A673 (cell line): ENCODE measurements at regions not wholly inside any gene's neighbourhood (a gene's known extent, or its start where the extent isn't known, plus 50 kb on each side); places are given as distances from the start of the nearest gene placed in this dataset.

ENCODE experiments used
- BruUV-seq: library from RNA; stranded (reverse); fragments of 400-500 nt; replicated peaks from 2 replicates; lab custom pipeline; 2021; lab: Mats Ljungman, UMichigan
- CTCF ChIA-PET: fragments of 300-600 bp; sonication (Branson Sonifier 250); formaldehyde crosslinking; loops from one replicate; lab custom pipeline; 2022; ENCODE audit warnings: antibody characterized with exemption; lab: Charles Lee
- POLR2A ChIA-PET: fragments of 300-600 bp; sonication (Branson Sonifier 250); formaldehyde crosslinking; loops from one replicate; lab custom pipeline; 2022; ENCODE audit warnings: antibody characterized with exemption; ENCODE audit not compliant: low non-redundant PET; lab: Charles Lee
- DNase-seq: peaks from one replicate; pipeline ENCODE4 v3.0.0-alpha.2; 2015; ENCODE audit warnings: low spot score
- H3K27ac ChIP-seq: fragments of 200-600 bp; sonication (generic); 2 replicates; pipeline ENCODE4 v1.5.1; 2016; ENCODE audit warnings: mixed run types, low read depth, mild to moderate bottlenecking, mixed read lengths, antibody characterized with exemption, low read length; ENCODE audit not compliant: poor library complexity, severe bottlenecking
- H3K27me3 ChIP-seq: fragments of 200-600 bp; sonication (generic); replicated peaks from 2 replicates; pipeline ENCODE4 v1.6.1; 2017; ENCODE audit warnings: mixed run types, low read depth, mild to moderate bottlenecking, mixed read lengths, antibody characterized with exemption, low read length; ENCODE audit not compliant: insufficient read depth, poor library complexity
- H3K36me3 ChIP-seq: fragments of 200-600 bp; sonication (generic); 2 replicates; pipeline ENCODE4 v1.6.1; 2016; ENCODE audit warnings: mixed run types, mild to moderate bottlenecking, mixed read lengths, antibody characterized with exemption, low read length; ENCODE audit not compliant: insufficient read depth, poor library complexity, severe bottlenecking
- H3K4me1 ChIP-seq: fragments of 200-600 bp; sonication (generic); 2 replicates; pipeline ENCODE4 v1.6.1; 2017; ENCODE audit warnings: mixed run types, mild to moderate bottlenecking, mixed read lengths, antibody characterized with exemption, low read length; ENCODE audit not compliant: insufficient read depth, poor library complexity, severe bottlenecking
- H3K4me3 ChIP-seq: fragments of 200-600 bp; sonication (generic); 2 replicates; pipeline ENCODE4 v1.5.1; 2016; ENCODE audit warnings: low read depth, mixed run types, mild to moderate bottlenecking, mixed read lengths, low read length; ENCODE audit not compliant: poor library complexity, severe bottlenecking
- H3K9me3 ChIP-seq: fragments of 200-600 bp; sonication (generic); 2 replicates; pipeline ENCODE4 v1.6.1; 2016; ENCODE audit warnings: mixed run types, low read depth, mild to moderate bottlenecking, mixed read lengths, antibody characterized with exemption, low read length; ENCODE audit not compliant: poor library complexity, severe bottlenecking
- EZH2 ChIP-seq: fragments of 200-600 bp; sonication (generic); IDR thresholded peaks from 2 replicates; pipeline ENCODE4 v1.6.1; 2017; ENCODE audit warnings: borderline replicate concordance, low read depth, mild to moderate bottlenecking, mixed read lengths, antibody characterized with exemption, low read length; ENCODE audit not compliant: poor library complexity, severe bottlenecking
- intact Hi-C: fragments of 100-400 bp; cut with micrococcal nuclease; formaldehyde crosslinking; loops from one replicate; pipeline ENCODE4 v1.10.0; 2022; ENCODE audit not compliant: unreplicated experiment
- TF ChIP-seq, protein P1 (sequence below): fragments of 300-800, 200-600 bp; sonication (generic); conservative IDR thresholded peaks from 2 replicates; pipeline ENCODE4 v1.5.1; 2017; ENCODE audit warnings: low read depth, mild to moderate bottlenecking, antibody characterized with exemption, low read length, moderate library complexity, mixed read lengths

DNA sequence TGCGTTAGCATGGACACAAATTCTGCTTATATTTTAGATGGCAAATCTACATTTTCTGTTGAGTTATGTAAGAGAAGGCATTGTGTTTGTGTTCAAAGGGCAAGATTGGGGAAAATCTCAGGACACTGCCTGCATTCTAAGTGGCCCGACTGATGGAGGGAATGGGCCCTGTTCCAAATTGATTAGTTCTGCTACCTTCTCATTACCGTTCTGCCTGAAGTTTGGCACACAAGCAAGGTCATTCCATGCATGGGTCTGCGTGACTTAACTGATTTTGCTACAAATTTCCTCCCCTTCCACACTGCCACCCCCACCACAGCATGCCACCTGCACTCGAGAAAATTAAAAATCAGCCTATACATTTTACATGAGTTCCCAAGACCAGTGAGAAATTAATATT, 409.9 kb downstream of the BRINP1 start:
- H3K4me3 ChIP-seq: no peak overlapping the region
- H3K27me3 ChIP-seq: no peaks in the 10 kb centered on the region
- DNase-seq: no peak
- H3K4me1 ChIP-seq: no peaks in the 10 kb centered on the region
- ChIA-PET POLR2A (no interaction called here), CTCF (no interaction called here)
- H3K36me3 ChIP-seq: no peaks in the 10 kb centered on the region
- no peaks in the 10 kb centered on the region for H3K9me3 ChIP-seq
- no peak overlapping the region for H3K27ac ChIP-seq
- no TSS peak for BruUV-seq
- no peak for TF ChIP-seq EZH2
- TF ChIP-seq, protein P1, sequence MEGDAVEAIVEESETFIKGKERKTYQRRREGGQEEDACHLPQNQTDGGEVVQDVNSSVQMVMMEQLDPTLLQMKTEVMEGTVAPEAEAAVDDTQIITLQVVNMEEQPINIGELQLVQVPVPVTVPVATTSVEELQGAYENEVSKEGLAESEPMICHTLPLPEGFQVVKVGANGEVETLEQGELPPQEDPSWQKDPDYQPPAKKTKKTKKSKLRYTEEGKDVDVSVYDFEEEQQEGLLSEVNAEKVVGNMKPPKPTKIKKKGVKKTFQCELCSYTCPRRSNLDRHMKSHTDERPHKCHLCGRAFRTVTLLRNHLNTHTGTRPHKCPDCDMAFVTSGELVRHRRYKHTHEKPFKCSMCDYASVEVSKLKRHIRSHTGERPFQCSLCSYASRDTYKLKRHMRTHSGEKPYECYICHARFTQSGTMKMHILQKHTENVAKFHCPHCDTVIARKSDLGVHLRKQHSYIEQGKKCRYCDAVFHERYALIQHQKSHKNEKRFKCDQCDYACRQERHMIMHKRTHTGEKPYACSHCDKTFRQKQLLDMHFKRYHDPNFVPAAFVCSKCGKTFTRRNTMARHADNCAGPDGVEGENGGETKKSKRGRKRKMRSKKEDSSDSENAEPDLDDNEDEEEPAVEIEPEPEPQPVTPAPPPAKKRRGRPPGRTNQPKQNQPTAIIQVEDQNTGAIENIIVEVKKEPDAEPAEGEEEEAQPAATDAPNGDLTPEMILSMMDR: no peak
- intact Hi-C loops: no loop called here

DNA sequence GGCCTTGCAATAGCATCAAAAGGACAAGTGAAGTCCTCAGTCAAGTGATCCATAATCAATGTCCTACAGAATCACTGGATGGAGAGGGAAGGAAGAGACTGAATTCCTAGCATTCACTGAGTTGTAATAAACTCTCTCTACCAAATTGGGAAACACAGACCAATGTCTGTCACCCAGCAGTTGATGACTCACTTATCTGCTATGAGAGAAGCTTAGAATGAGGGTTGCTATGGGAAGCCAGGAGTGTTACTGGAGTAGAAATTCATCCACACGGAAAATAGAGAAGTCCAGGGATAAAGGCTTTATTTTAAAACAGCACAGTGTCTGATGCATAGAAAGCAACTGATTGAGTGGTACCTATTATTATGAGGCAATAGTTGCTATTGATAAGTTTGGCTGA, 407.4 kb downstream of the BRINP1 start:
- no peak for DNase-seq
- no peaks in the 10 kb centered on the region for H3K4me1 ChIP-seq
- H3K27me3 ChIP-seq: no peaks in the 10 kb centered on the region
- TF ChIP-seq, protein P1: no peak
- TF ChIP-seq EZH2: no peak
- H3K9me3 ChIP-seq: no peaks in the 10 kb centered on the region
- ChIA-PET CTCF (no interaction called here), POLR2A (no interaction called here)
- no peak overlapping the region for H3K27ac ChIP-seq
- BruUV-seq: no TSS peak
- no peak overlapping the region for H3K4me3 ChIP-seq
- H3K36me3 ChIP-seq: no peaks in the 10 kb centered on the region
- intact Hi-C loops: no loop called here

DNA sequence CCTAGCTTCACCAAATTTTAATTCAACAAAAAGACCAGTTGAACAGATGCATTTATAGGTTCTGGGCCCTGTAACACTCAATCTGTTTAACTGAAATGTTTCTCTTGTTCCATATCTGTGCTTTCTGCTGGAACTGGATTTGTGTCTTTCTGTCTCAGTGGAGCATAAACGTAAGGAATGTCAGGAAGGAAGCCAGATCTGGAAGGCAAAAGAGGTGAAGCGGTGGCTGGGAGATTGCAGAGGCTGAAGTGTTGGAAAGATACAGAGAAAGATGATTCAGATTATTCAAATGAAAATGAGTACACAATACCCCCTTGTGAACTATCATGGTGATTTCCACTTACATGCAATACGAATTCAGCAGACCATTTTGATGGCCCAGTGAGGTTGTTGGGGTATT, 406.8 kb downstream of the BRINP1 start:
- no peaks in the 10 kb centered on the region for H3K27me3 ChIP-seq
- TF ChIP-seq, protein P1: no peak
- TF ChIP-seq EZH2: no peak
- H3K9me3 ChIP-seq: no peaks in the 10 kb centered on the region
- no peak for DNase-seq
- CTCF ChIA-PET: no interaction called here
- H3K4me1 ChIP-seq: no peaks in the 10 kb centered on the region
- no peaks in the 10 kb centered on the region for H3K36me3 ChIP-seq
- no peak overlapping the region for H3K4me3 ChIP-seq
- H3K27ac ChIP-seq: no peak overlapping the region
- POLR2A ChIA-PET: no interaction called here
- intact Hi-C loops: no loop called here
- BruUV-seq: no TSS peak
